IMR-90 (cell line): ENCODE measurements at regions not wholly inside any gene's neighbourhood (a gene's known extent, or its start where the extent isn't known, plus 50 kb on each side); places are given as distances from the start of the nearest gene placed in this dataset.

Experiments
- ATAC-seq: fragments of 200-7000 bp; cut with Tn5 transposase; 2 replicates; pipeline ENCODE4 v1.9.1; 2020; ENCODE audit warnings: low read depth, mild to moderate bottlenecking, moderate library complexity
- BruUV-seq: library from RNA; stranded (reverse); fragments of 400-500 nt; replicated peaks from 2 replicates; lab custom pipeline; 2021; lab: Mats Ljungman, UMichigan
- CTCF ChIA-PET: fragments of 300-600 bp; formaldehyde crosslinking; extraction: SDS; loops from one replicate; lab custom pipeline; 2021; ENCODE audit warnings: antibody characterized with exemption; lab: Yijun Ruan, JAX
- POLR2A ChIA-PET: fragments of 300-600 bp; sonication (Branson Sonifier 250); formaldehyde crosslinking; loops from one replicate; lab custom pipeline; 2022; ENCODE audit warnings: antibody characterized with exemption; ENCODE audit not compliant: unreplicated experiment; lab: Charles Lee
- DNase-seq: peaks from one replicate; pipeline ENCODE4 v3.0.0; 2013
- H2AFZ ChIP-seq: replicated peaks from 2 replicates; pipeline ENCODE3; 2013; ENCODE audit warnings: low read length, mild to moderate bottlenecking; ENCODE audit not compliant: poor library complexity
- H2AK5ac ChIP-seq: 2 replicates; pipeline ENCODE4 v1.6.1; 2013; ENCODE audit warnings: low read depth, low read length, inconsistent platforms
- H2AK9ac ChIP-seq: replicated peaks from 2 replicates; pipeline ENCODE3; 2013; ENCODE audit warnings: mild to moderate bottlenecking, low read depth, low read length, moderate library complexity; ENCODE audit not compliant: poor library complexity
- H2BK120ac ChIP-seq: 2 replicates; pipeline ENCODE4 v1.6.1; 2013; ENCODE audit warnings: low read depth, low read length, inconsistent platforms
- H2BK15ac ChIP-seq: 3 replicates; pipeline ENCODE4 v1.6.1; 2013; ENCODE audit warnings: low read depth, low read length, inconsistent platforms
- H2BK20ac ChIP-seq: 2 replicates; pipeline ENCODE4 v1.6.1; 2013; ENCODE audit warnings: low read depth, mild to moderate bottlenecking, inconsistent platforms, low read length, moderate library complexity
- H2BK5ac ChIP-seq: 2 replicates; pipeline ENCODE4 v1.6.1; 2013; ENCODE audit warnings: mild to moderate bottlenecking, low read depth, low read length, inconsistent platforms; ENCODE audit not compliant: poor library complexity, severe bottlenecking
- H3K14ac ChIP-seq: replicated peaks from 2 replicates; pipeline ENCODE4 v1.6.1; 2013; ENCODE audit warnings: low read depth, low read length, inconsistent platforms
- H3K18ac ChIP-seq: 2 replicates; pipeline ENCODE4 v1.6.1; 2013; ENCODE audit warnings: low read depth, low read length, control low read depth
- H3K23ac ChIP-seq: 2 replicates; pipeline ENCODE4 v1.6.1; 2013; ENCODE audit warnings: low read depth, low read length, inconsistent platforms
- H3K27ac ChIP-seq: 2 replicates; pipeline ENCODE4 v1.5.1; 2013; ENCODE audit warnings: mild to moderate bottlenecking, control low read depth, low read length; ENCODE audit not compliant: insufficient read depth
- H3K27me3 ChIP-seq: 2 replicates; pipeline ENCODE4 v1.6.1; 2013; ENCODE audit warnings: low read length; ENCODE audit not compliant: control insufficient read depth, insufficient read depth
- H3K36me3 ChIP-seq: 2 replicates; pipeline ENCODE4 v1.6.1; 2013; ENCODE audit warnings: low read length, mixed read lengths; ENCODE audit not compliant: control insufficient read depth, insufficient read depth
- H3K4ac ChIP-seq: 2 replicates; pipeline ENCODE4 v1.6.1; 2013; ENCODE audit warnings: low read depth, low read length, inconsistent platforms
- H3K4me1 ChIP-seq: 2 replicates; pipeline ENCODE4 v1.6.1; 2013; ENCODE audit warnings: low read length, mixed read lengths; ENCODE audit not compliant: control insufficient read depth, insufficient read depth
- H3K4me2 ChIP-seq: 2 replicates; pipeline ENCODE4 v1.6.1; 2013; ENCODE audit warnings: low read depth, mild to moderate bottlenecking, control low read depth, low read length, moderate library complexity
- H3K4me3 ChIP-seq: 2 replicates; pipeline ENCODE4 v1.5.1; 2013; ENCODE audit warnings: low read depth, mild to moderate bottlenecking, control low read depth, low read length, moderate library complexity; ENCODE audit not compliant: insufficient read depth
- H3K56ac ChIP-seq: 2 replicates; pipeline ENCODE4 v1.6.1; 2013; ENCODE audit warnings: low read length, inconsistent platforms; ENCODE audit not compliant: insufficient read depth; ENCODE audit errors: extremely low read depth
- H3K79me1 ChIP-seq, 2 experiments: 2 replicates each; pipeline ENCODE4 v1.6.1; 2013; ENCODE audit warnings: low read length in 2 of 2, inconsistent platforms in 1 of 2, low read depth in 1 of 2
- H3K9ac ChIP-seq: 2 replicates; pipeline ENCODE4 v1.6.1; 2013; ENCODE audit warnings: low read depth, low read length, control low read depth
- H3K9me1 ChIP-seq: 2 replicates; pipeline ENCODE4 v1.6.1; 2013; ENCODE audit warnings: low read length, inconsistent platforms; ENCODE audit not compliant: insufficient read depth
- H3K9me3 ChIP-seq: 2 replicates; pipeline ENCODE4 v1.6.1; 2013; ENCODE audit warnings: low read length; ENCODE audit not compliant: control insufficient read depth, insufficient read depth
- H4K20me1 ChIP-seq: 2 replicates; pipeline ENCODE4 v1.6.1; 2013; ENCODE audit warnings: low read length, inconsistent platforms; ENCODE audit not compliant: insufficient read depth
- H4K5ac ChIP-seq: 2 replicates; pipeline ENCODE4 v1.6.1; 2013; ENCODE audit warnings: mild to moderate bottlenecking, low read depth, low read length, control low read depth
- H4K8ac ChIP-seq, 2 experiments: 2 replicates each; pipeline ENCODE4 v1.6.1; 2013; ENCODE audit warnings: low read depth in 2 of 2, low read length in 2 of 2, control low read depth in 1 of 2, inconsistent platforms in 1 of 2
- H4K91ac ChIP-seq: 2 replicates; pipeline ENCODE4 v1.6.1; 2013; ENCODE audit warnings: low read depth, low read length, inconsistent platforms; ENCODE audit not compliant: insufficient read depth
- MAZ ChIP-seq: IDR thresholded peaks from 2 replicates; pipeline ENCODE4 v1.6.1; 2012; ENCODE audit warnings: low read depth, mild to moderate bottlenecking, low read length, improper control_type of control experiment, moderate library complexity, borderline replicate concordance
- WGBS, 2 experiments: methylation state at CpG; one replicate each; pipeline versions ENCODE4 v1.1.5 to v1.1.7; 2013; ENCODE audit warnings: missing lambda C conversion rate in 2 of 2; ENCODE audit not compliant: insufficient read length in 1 of 2; ENCODE audit errors: extremely low coverage in 2 of 2; 5-methylcytosine and 5-hydroxymethylcytosine counted together
- dilution Hi-C: fragments of 300-500 bp; cut with HindIII; formaldehyde crosslinking; loops from one replicate; pipeline ENCODE4 v1.14.3; 2018; ENCODE audit warnings: low sequenced_read_pairs; ENCODE audit not compliant: unreplicated experiment
- in situ Hi-C: fragments of 300-500 bp; cut with MboI; formaldehyde crosslinking; loops from 3 replicates; pipeline ENCODE4 v1.14.3; 2019; ENCODE audit warnings: low sequenced_read_pairs, inconsistent platforms, mixed read lengths
- intact Hi-C: fragments of 100-400 bp; cut with micrococcal nuclease; formaldehyde crosslinking; loops from 2 replicates; pipeline ENCODE4 v1.10.0; 2022

DNA sequence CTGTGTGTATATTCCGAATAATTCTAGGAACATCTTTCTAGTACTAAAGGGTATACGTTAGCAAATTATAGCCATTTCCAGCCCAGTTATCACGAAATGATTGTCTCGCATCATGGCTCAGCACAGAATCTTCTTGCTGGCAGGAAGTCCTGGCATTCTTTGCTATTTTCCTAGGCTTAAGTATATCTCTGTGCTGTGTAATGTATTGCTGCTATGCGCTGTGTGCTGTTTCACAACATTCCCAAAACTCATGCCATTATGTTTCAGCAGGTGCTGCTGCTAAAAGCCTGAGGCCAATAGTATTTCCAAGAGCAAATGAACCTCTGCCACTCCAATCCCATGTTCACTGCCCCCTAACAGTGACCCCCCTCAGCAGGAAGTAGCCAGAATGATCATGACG lies 62.9 kb upstream of the ZNF92 start:
- no peak overlapping the region for H3K27ac ChIP-seq
- no peak overlapping the region for H2BK15ac ChIP-seq
- H2BK120ac ChIP-seq, result no peak overlapping the region
- ATAC-seq (no peak), DNase-seq (no peak)
- no peaks in the 10 kb centered on the region for H4K20me1 ChIP-seq
- H2AK5ac ChIP-seq, result no peak overlapping the region
- H2AFZ ChIP-seq, result no peak overlapping the region
- H3K9me3 ChIP-seq, result no peaks in the 10 kb centered on the region
- H3K23ac ChIP-seq, result no peak overlapping the region
- H3K9me1 ChIP-seq, result no peaks in the 10 kb centered on the region
- no peaks in the 10 kb centered on the region for H3K4me1 ChIP-seq
- H3K36me3 ChIP-seq, result no peaks in the 10 kb centered on the region
- BruUV-seq, result no TSS peak
- H3K4me3 ChIP-seq, result no peak overlapping the region
- dilution Hi-C loops, result no loop called here
- no peak overlapping the region for H3K9ac ChIP-seq
- H2AK9ac ChIP-seq, result no peak overlapping the region
- no peak overlapping the region for H3K14ac ChIP-seq
- no peak overlapping the region for H2BK20ac ChIP-seq
- in situ Hi-C loops, result no loop called here
- no peaks in the 10 kb centered on the region for H3K27me3 ChIP-seq
- intact Hi-C loops, result loop anchor here (10.0 kb wide), 1 partner anchor 134 kb away; no protein-coding TSS in a partner anchor
- H4K8ac ChIP-seq, result no peak overlapping the region
- no peak overlapping the region for H4K5ac ChIP-seq
- 50% methylated on average over 1 of the region's 6 CpGs; no CpG with 5 or more reads in 1 of the 2 experiments for WGBS, 2 experiments
- H3K79me1 ChIP-seq, result no peaks in the 10 kb centered on the region
- TF ChIP-seq MAZ, result no peak
- H3K56ac ChIP-seq, result no peak overlapping the region
- no peak overlapping the region for H3K4me2 ChIP-seq
- H2BK5ac ChIP-seq, result no peak overlapping the region
- H4K91ac ChIP-seq, result no peak overlapping the region
- POLR2A ChIA-PET, result no interaction called here
- no peak overlapping the region for H3K18ac ChIP-seq
- no peak overlapping the region for H3K4ac ChIP-seq
- CTCF ChIA-PET, result no interaction called here
